Activated T-helper 1 cell treated with Interleukin-2 at 50 U/mL for 16 hours (primary cell): ENCODE measurements at regions not wholly inside any gene's neighbourhood (a gene's known extent, or its start where the extent isn't known, plus 50 kb on each side); places are given as distances from the start of the nearest gene placed in this dataset.
"Not testable (repeated sequence)": the region's sequence is repeated elsewhere in the genome, so short reads cannot be mapped to it uniquely, and the experiment has no call there.

Source experiments
- DNase-seq: peaks from one replicate; pipeline ENCODE4 v3.0.0-alpha.2; 2020; ENCODE audit warnings: low read depth

GRCh38 chr13:19062019-19062646 lies 119.5 kb downstream of the TUBA3C start:
- no peak for DNase-seq

GRCh38 chr13:19061278-19061677 lies 120.3 kb downstream of the TUBA3C start:
- DNase-seq, result no peak

- DNase-seq, result no peak
These were observed 121.2 kb downstream of the TUBA3C start for GRCh38 chr13:19060311-19061002.

- DNase-seq, result no peak
These were observed 122.4 kb downstream of the TUBA3C start for GRCh38 chr13:19059016-19059780.

- DNase-seq, result no peak
These were observed 123.1 kb downstream of the TUBA3C start for GRCh38 chr13:19058566-19058965.

- DNase-seq, result no peak
These were observed 123.9 kb downstream of the TUBA3C start for GRCh38 chr13:19057588-19058340.

- DNase-seq, result no peak
These were observed 124.6 kb downstream of the TUBA3C start for GRCh38 chr13:19056984-19057490.

GRCh38 chr13:19056355-19056880 lies 125.2 kb downstream of the TUBA3C start:
- DNase-seq, result no peak

GRCh38 chr13:19055611-19056010 lies 126.0 kb downstream of the TUBA3C start:
- DNase-seq, result no peak

GRCh38 chr13:19053561-19053960 lies 128.1 kb downstream of the TUBA3C start:
- no peak for DNase-seq

- DNase-seq, result no peak
These were observed 128.7 kb downstream of the TUBA3C start for GRCh38 chr13:19052931-19053330.

GRCh38 chr13:19052180-19052579 lies 129.4 kb downstream of the TUBA3C start:
- no peak for DNase-seq

- DNase-seq, result no peak
These were observed 130.7 kb downstream of the TUBA3C start for GRCh38 chr13:19050901-19051300.

- not testable (repeated sequence) for DNase-seq
These were observed 132.0 kb downstream of the TUBA3C start for GRCh38 chr13:19049624-19050023.

GRCh38 chr13:19048381-19048780 lies 133.2 kb downstream of the TUBA3C start:
- DNase-seq, result no peak

GRCh38 chr13:19023115-19023514 lies 158.5 kb downstream of the TUBA3C start:
- DNase-seq, result no peak

GRCh38 chr13:19020988-19021387 lies 160.6 kb downstream of the TUBA3C start:
- no peak for DNase-seq

GRCh38 chr13:18998389-18998788 lies 183.2 kb downstream of the TUBA3C start:
- DNase-seq, result no peak

- DNase-seq, result no peak
These were observed 185.0 kb downstream of the TUBA3C start for GRCh38 chr13:18996627-18997051.

- DNase-seq, result no peak
These were observed 185.4 kb downstream of the TUBA3C start for GRCh38 chr13:18996221-18996620.

- DNase-seq, result no peak
These were observed 186.3 kb downstream of the TUBA3C start for GRCh38 chr13:18995259-18995873.
